Liver (tissue), 8 donors: ENCODE measurements at regions not wholly inside any gene's neighbourhood (a gene's known extent, or its start where the extent isn't known, plus 50 kb on each side); places are given as distances from the start of the nearest gene placed in this dataset.

Experiments used
- DNase-seq: peaks from one replicate; pipeline ENCODE4 v3.0.0-alpha.2; 2017; ENCODE audit warnings: low spot score
- H3K27ac ChIP-seq, 2 donors: one replicate each; pipeline ENCODE4 v1.7.0; 2013; ENCODE audit warnings: inconsistent platforms in 2 of 2, low read length in 2 of 2, control low read depth in 1 of 2, low read depth in 1 of 2, mild to moderate bottlenecking in 1 of 2
- H3K27me3 ChIP-seq, 4 donors: one replicate each; pipeline versions ENCODE4 v1.6.1 to v1.7.0; 2013; ENCODE audit warnings: low read length in 3 of 4, inconsistent platforms in 1 of 4, mild to moderate bottlenecking in 1 of 4, moderate library complexity in 1 of 4; ENCODE audit not compliant: control insufficient read depth in 4 of 4, insufficient read depth in 4 of 4
- H3K36me3 ChIP-seq, 4 donors: one replicate each; pipeline versions ENCODE4 v1.6.1 to v1.7.0; 2013; ENCODE audit warnings: low read length in 3 of 4, mild to moderate bottlenecking in 3 of 4, low read depth in 1 of 4, moderate library complexity in 1 of 4; ENCODE audit not compliant: control insufficient read depth in 4 of 4, insufficient read depth in 3 of 4
- H3K4me1 ChIP-seq, 4 donors: one replicate each; pipeline versions ENCODE4 v1.6.1 to v1.7.0; 2013; ENCODE audit warnings: low read length in 3 of 4, mild to moderate bottlenecking in 3 of 4, moderate library complexity in 1 of 4; ENCODE audit not compliant: control insufficient read depth in 4 of 4, insufficient read depth in 4 of 4
- H3K4me3 ChIP-seq, 3 donors: one replicate each; pipeline versions ENCODE4 v1.6.1 to v1.7.0; 2013; ENCODE audit warnings: low read length in 3 of 3, control low read depth in 1 of 3, low read depth in 1 of 3, mild to moderate bottlenecking in 1 of 3
- H3K9ac ChIP-seq, 2 donors: one replicate each; pipeline ENCODE4 v1.7.0; 2013; ENCODE audit warnings: low read length in 2 of 2, mild to moderate bottlenecking in 2 of 2, moderate library complexity in 2 of 2, control low read depth in 1 of 2, low read depth in 1 of 2
- H3K9me3 ChIP-seq, 4 donors: one replicate each; pipeline versions ENCODE4 v1.6.1 to v1.7.0; 2013; ENCODE audit warnings: low read length in 3 of 4; ENCODE audit not compliant: control insufficient read depth in 4 of 4
- EGR1 ChIP-seq, 2 donors: IDR thresholded peaks; 2 replicates each; pipeline ENCODE4 v1.6.1; 2016 to 2018; ENCODE audit warnings: antibody characterized with exemption in 2 of 2, low read depth in 2 of 2
- FOXA1 ChIP-seq: IDR thresholded peaks from 2 replicates; pipeline ENCODE4 v1.6.1; 2016; ENCODE audit warnings: antibody characterized with exemption
- FOXA2 ChIP-seq: IDR thresholded peaks from 2 replicates; pipeline ENCODE4 v1.6.1; 2016; ENCODE audit warnings: antibody characterized with exemption
- GABPA ChIP-seq, 2 donors: IDR thresholded peaks in 1 of 2; conservative IDR thresholded peaks in 1 of 2; 2 replicates each; pipeline ENCODE4 v1.6.1; 2016; ENCODE audit warnings: antibody characterized with exemption in 2 of 2, mild to moderate bottlenecking in 1 of 2, moderate library complexity in 1 of 2
- HNF4A ChIP-seq, 2 donors: conservative IDR thresholded peaks; 2 replicates each; pipeline ENCODE4 v1.6.1; 2016; ENCODE audit warnings: antibody characterized with exemption in 2 of 2, mild to moderate bottlenecking in 2 of 2
- HNF4G ChIP-seq: IDR thresholded peaks from 2 replicates; pipeline ENCODE4 v1.6.1; 2016; ENCODE audit warnings: antibody characterized with exemption
- JUND ChIP-seq, 2 donors: IDR thresholded peaks; 2 replicates each; pipeline ENCODE4 v1.6.1; 2016; ENCODE audit warnings: antibody characterized with exemption in 2 of 2
- NR2F2 ChIP-seq: IDR thresholded peaks from 2 replicates; pipeline ENCODE4 v1.6.1; 2016; ENCODE audit warnings: antibody characterized with exemption
- RAD21 ChIP-seq, 2 donors: IDR thresholded peaks; 2 replicates each; pipeline ENCODE4 v1.6.1; 2016; ENCODE audit warnings: antibody characterized with exemption in 2 of 2, mild to moderate bottlenecking in 2 of 2
- RXRA ChIP-seq, 2 donors: IDR thresholded peaks; 2 replicates each; pipeline ENCODE4 v1.6.1; 2017 to 2018; ENCODE audit warnings: antibody characterized with exemption in 2 of 2, mild to moderate bottlenecking in 1 of 2
- SP1 ChIP-seq: IDR thresholded peaks from 2 replicates; pipeline ENCODE4 v1.6.1; 2018; ENCODE audit warnings: antibody characterized with exemption, mild to moderate bottlenecking
- TAF1 ChIP-seq: conservative IDR thresholded peaks from 2 replicates; pipeline ENCODE4 v1.6.1; 2016; ENCODE audit warnings: antibody characterized with exemption, mild to moderate bottlenecking
- YY1 ChIP-seq: IDR thresholded peaks from 2 replicates; pipeline ENCODE4 v1.6.1; 2016; ENCODE audit warnings: antibody characterized with exemption, mild to moderate bottlenecking
- WGBS: extraction: QIAGEN DNeasy Blood & Tissue Kit; methylation state at CpG from one replicate; pipeline ENCODE4 v1.1.7; 2013; 5-methylcytosine and 5-hydroxymethylcytosine counted together
- TF ChIP-seq, protein P1 (sequence below): IDR thresholded peaks from 2 replicates; pipeline ENCODE4 v1.6.1; 2016; ENCODE audit warnings: antibody characterized with exemption
- TF ChIP-seq, protein P2 (sequence below): IDR thresholded peaks from 2 replicates; pipeline ENCODE4 v1.6.1; 2016; ENCODE audit warnings: antibody characterized with exemption
- TF ChIP-seq, protein P3 (sequence below): IDR thresholded peaks from 2 replicates; pipeline ENCODE4 v1.6.1; 2016; ENCODE audit warnings: antibody characterized with exemption
- TF ChIP-seq, protein P4 (sequence below): IDR thresholded peaks from 2 replicates; pipeline ENCODE4 v1.6.1; 2016; ENCODE audit warnings: antibody characterized with exemption, mild to moderate bottlenecking
- TF ChIP-seq, protein P5 (sequence below): fragments of 150-350 bp; IDR thresholded peaks from 2 replicates; pipeline ENCODE4 v1.5.1; 2017; ENCODE audit warnings: improper control_type of control experiment, low read depth, low read length; ENCODE audit not compliant: missing input control
- donor health status: healthy.
- donor health status: healthy.
- donor health status: healthy.
- donor health status: healthy.
- donor health status: healthy.

DNA sequence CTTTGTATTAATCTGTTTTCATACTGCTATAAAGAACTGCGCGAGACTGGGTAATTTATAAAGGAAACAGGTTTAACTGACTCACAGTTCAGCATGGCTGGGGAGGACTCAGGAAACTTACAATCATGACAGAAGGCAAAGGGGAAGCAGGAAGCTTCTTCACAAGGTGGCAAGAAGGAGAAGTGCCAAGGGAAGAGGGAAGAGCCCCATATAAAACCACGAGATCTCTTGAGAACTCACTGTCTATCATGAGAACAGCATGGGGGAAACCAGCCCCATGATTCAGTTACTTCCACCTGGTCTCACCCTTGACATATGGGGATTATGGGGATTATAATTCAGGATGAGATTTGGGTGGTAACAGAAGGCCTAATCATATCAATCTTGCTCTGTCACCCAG, 60.9 kb upstream of the CHD1 start:
- Histone ChIP-seq H3K9me3 (no peaks in the 10 kb centered on the region), H3K27me3 (no peaks in the 10 kb centered on the region), H3K36me3 (peaks cover 0 to 2% (median 0%) of the 10 kb centered on the region in 4 donors), H3K9ac (no peak overlapping the region), H3K4me3 (no peak overlapping the region), H3K4me1 (no peaks in the 10 kb centered on the region), H3K27ac (no peak overlapping the region)
- TF ChIP-seq SP1 = no peak
- TF ChIP-seq FOXA2 = no peak
- TF ChIP-seq, protein P1, sequence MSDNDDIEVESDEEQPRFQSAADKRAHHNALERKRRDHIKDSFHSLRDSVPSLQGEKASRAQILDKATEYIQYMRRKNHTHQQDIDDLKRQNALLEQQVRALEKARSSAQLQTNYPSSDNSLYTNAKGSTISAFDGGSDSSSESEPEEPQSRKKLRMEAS = no peak
- TF ChIP-seq, protein P2, sequence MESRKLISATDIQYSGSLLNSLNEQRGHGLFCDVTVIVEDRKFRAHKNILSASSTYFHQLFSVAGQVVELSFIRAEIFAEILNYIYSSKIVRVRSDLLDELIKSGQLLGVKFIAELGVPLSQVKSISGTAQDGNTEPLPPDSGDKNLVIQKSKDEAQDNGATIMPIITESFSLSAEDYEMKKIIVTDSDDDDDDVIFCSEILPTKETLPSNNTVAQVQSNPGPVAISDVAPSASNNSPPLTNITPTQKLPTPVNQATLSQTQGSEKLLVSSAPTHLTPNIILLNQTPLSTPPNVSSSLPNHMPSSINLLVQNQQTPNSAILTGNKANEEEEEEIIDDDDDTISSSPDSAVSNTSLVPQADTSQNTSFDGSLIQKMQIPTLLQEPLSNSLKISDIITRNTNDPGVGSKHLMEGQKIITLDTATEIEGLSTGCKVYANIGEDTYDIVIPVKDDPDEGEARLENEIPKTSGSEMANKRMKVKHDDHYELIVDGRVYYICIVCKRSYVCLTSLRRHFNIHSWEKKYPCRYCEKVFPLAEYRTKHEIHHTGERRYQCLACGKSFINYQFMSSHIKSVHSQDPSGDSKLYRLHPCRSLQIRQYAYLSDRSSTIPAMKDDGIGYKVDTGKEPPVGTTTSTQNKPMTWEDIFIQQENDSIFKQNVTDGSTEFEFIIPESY = no peak
- no peak for TF ChIP-seq HNF4G
- no peak for TF ChIP-seq NR2F2
- no peak for TF ChIP-seq EGR1 (IDR thresholded peaks at IDR 0.05; ENCODE audit: low read depth in 2 of 2)
- TF ChIP-seq, protein P3, sequence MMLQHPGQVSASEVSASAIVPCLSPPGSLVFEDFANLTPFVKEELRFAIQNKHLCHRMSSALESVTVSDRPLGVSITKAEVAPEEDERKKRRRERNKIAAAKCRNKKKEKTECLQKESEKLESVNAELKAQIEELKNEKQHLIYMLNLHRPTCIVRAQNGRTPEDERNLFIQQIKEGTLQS = no peak
- no peak for TF ChIP-seq HNF4A (conservative IDR thresholded peaks at IDR 0.05)
- no peak for TF ChIP-seq GABPA (IDR thresholded peaks at IDR 0.05 in 1 of 2, conservative IDR thresholded peaks at IDR 0.05 in 1 of 2)
- no peak for TF ChIP-seq JUND (IDR thresholded peaks at IDR 0.05)
- no peak for TF ChIP-seq RAD21 (IDR thresholded peaks at IDR 0.05)
- TF ChIP-seq YY1 = no peak
- TF ChIP-seq, protein P4, sequence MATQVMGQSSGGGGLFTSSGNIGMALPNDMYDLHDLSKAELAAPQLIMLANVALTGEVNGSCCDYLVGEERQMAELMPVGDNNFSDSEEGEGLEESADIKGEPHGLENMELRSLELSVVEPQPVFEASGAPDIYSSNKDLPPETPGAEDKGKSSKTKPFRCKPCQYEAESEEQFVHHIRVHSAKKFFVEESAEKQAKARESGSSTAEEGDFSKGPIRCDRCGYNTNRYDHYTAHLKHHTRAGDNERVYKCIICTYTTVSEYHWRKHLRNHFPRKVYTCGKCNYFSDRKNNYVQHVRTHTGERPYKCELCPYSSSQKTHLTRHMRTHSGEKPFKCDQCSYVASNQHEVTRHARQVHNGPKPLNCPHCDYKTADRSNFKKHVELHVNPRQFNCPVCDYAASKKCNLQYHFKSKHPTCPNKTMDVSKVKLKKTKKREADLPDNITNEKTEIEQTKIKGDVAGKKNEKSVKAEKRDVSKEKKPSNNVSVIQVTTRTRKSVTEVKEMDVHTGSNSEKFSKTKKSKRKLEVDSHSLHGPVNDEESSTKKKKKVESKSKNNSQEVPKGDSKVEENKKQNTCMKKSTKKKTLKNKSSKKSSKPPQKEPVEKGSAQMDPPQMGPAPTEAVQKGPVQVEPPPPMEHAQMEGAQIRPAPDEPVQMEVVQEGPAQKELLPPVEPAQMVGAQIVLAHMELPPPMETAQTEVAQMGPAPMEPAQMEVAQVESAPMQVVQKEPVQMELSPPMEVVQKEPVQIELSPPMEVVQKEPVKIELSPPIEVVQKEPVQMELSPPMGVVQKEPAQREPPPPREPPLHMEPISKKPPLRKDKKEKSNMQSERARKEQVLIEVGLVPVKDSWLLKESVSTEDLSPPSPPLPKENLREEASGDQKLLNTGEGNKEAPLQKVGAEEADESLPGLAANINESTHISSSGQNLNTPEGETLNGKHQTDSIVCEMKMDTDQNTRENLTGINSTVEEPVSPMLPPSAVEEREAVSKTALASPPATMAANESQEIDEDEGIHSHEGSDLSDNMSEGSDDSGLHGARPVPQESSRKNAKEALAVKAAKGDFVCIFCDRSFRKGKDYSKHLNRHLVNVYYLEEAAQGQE = no peak
- TF ChIP-seq TAF1 = no peak
- TF ChIP-seq FOXA1 = no peak
- TF ChIP-seq, protein P5, sequence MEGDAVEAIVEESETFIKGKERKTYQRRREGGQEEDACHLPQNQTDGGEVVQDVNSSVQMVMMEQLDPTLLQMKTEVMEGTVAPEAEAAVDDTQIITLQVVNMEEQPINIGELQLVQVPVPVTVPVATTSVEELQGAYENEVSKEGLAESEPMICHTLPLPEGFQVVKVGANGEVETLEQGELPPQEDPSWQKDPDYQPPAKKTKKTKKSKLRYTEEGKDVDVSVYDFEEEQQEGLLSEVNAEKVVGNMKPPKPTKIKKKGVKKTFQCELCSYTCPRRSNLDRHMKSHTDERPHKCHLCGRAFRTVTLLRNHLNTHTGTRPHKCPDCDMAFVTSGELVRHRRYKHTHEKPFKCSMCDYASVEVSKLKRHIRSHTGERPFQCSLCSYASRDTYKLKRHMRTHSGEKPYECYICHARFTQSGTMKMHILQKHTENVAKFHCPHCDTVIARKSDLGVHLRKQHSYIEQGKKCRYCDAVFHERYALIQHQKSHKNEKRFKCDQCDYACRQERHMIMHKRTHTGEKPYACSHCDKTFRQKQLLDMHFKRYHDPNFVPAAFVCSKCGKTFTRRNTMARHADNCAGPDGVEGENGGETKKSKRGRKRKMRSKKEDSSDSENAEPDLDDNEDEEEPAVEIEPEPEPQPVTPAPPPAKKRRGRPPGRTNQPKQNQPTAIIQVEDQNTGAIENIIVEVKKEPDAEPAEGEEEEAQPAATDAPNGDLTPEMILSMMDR = no peak
- TF ChIP-seq RXRA (IDR thresholded peaks at IDR 0.05) = no peak
- no peak for DNase-seq
- 56% methylated on average over 3 of the region's 3 CpGs for WGBS
